ENCODE measurements at regions not wholly inside any gene's neighbourhood (a gene's known extent, or its start where the extent isn't known, plus 50 kb on each side); places are given as distances from the start of the nearest gene placed in this dataset.

GRCh38 chr20:5433352-5433751 lies 116.6 kb upstream of the PROKR2 start:
- Histone ChIP-seq H3K4me1 (ENCODE audit: insufficient read depth, low read length, poor library complexity, severe bottlenecking) (no peaks in the 10 kb centered on the region), H3F3A (ENCODE audit: low read depth) (no peaks in the 10 kb centered on the region), H3K9ac (ENCODE audit: low read depth, low read length, poor library complexity, severe bottlenecking) (no peak overlapping the region), H3K9me3 (ENCODE audit: insufficient read depth, low read depth, low read length) (no peaks in the 10 kb centered on the region), H3K36me3 (ENCODE audit: insufficient read depth, low read length) (no peaks in the 10 kb centered on the region), H3K79me2 (ENCODE audit: insufficient read depth, low read length) (no peaks in the 10 kb centered on the region), H2AFZ (ENCODE audit: low read length) (no peak overlapping the region), H3K4me2 (ENCODE audit: low read depth, low read length, poor library complexity, severe bottlenecking) (no peak overlapping the region), H4K20me1 (ENCODE audit: insufficient read depth, low read length, poor library complexity, severe bottlenecking) (no peaks in the 10 kb centered on the region), H3K27me3 (ENCODE audit: insufficient read depth, low read length, poor library complexity, severe bottlenecking) (no peaks in the 10 kb centered on the region), H3K9me2 (replicated peaks; ENCODE audit: low read depth, low read length) (no peaks in the 10 kb centered on the region), H3K4me3 (ENCODE audit: low read length, poor library complexity, severe bottlenecking) (no peak overlapping the region)
- TF ChIP-seq CTCF (conservative IDR thresholded peaks at IDR 0.05; ENCODE audit: low read length) (no peak), EZH2phosphoT487 (IDR thresholded peaks at IDR 0.05; ENCODE audit: borderline replicate concordance) (no peak)

- no peaks in the 10 kb centered on the region for H3F3A ChIP-seq (ENCODE audit: low read depth)
Measured at GRCh38 chr20:5432030-5432429, 115.3 kb upstream of the PROKR2 start.

GRCh38 chr20:5430670-5431069 lies 113.9 kb upstream of the PROKR2 start:
- H3K4me2 ChIP-seq (ENCODE audit: low read depth, low read length, poor library complexity, severe bottlenecking), result no peak overlapping the region
- H3K4me1 ChIP-seq (ENCODE audit: insufficient read depth, low read length, poor library complexity, severe bottlenecking), result no peaks in the 10 kb centered on the region
- no peak overlapping the region for H3K4me3 ChIP-seq (ENCODE audit: low read length, poor library complexity, severe bottlenecking)
- H3F3A ChIP-seq (ENCODE audit: low read depth), result no peaks in the 10 kb centered on the region
- H4K20me1 ChIP-seq (ENCODE audit: insufficient read depth, low read length, poor library complexity, severe bottlenecking), result no peaks in the 10 kb centered on the region
- no peak overlapping the region for H3K9ac ChIP-seq (ENCODE audit: low read depth, low read length, poor library complexity, severe bottlenecking)
- no peaks in the 10 kb centered on the region for H3K9me2 ChIP-seq (replicated peaks; ENCODE audit: low read depth, low read length)
- H3K36me3 ChIP-seq (ENCODE audit: insufficient read depth, low read length), result no peaks in the 10 kb centered on the region
- H3K9me3 ChIP-seq (ENCODE audit: insufficient read depth, low read depth, low read length), result no peaks in the 10 kb centered on the region
- H3K27me3 ChIP-seq (ENCODE audit: insufficient read depth, low read length, poor library complexity, severe bottlenecking), result no peaks in the 10 kb centered on the region
- H2AFZ ChIP-seq (ENCODE audit: low read length), result no peak overlapping the region
- no peak for TF ChIP-seq CTCF (conservative IDR thresholded peaks at IDR 0.05; ENCODE audit: low read length)
- no peak for TF ChIP-seq EZH2phosphoT487 (IDR thresholded peaks at IDR 0.05; ENCODE audit: borderline replicate concordance)
- no peaks in the 10 kb centered on the region for H3K79me2 ChIP-seq (ENCODE audit: insufficient read depth, low read length)

More at GRCh38 chr20:5432030-5432429, 115.3 kb upstream of the PROKR2 start:
- Histone ChIP-seq H3K9ac (ENCODE audit: low read depth, low read length, poor library complexity, severe bottlenecking) (no peak overlapping the region), H3K4me1 (ENCODE audit: insufficient read depth, low read length, poor library complexity, severe bottlenecking) (no peaks in the 10 kb centered on the region), H3K27me3 (ENCODE audit: insufficient read depth, low read length, poor library complexity, severe bottlenecking) (no peaks in the 10 kb centered on the region), H3K36me3 (ENCODE audit: insufficient read depth, low read length) (no peaks in the 10 kb centered on the region), H3K9me3 (ENCODE audit: insufficient read depth, low read depth, low read length) (no peaks in the 10 kb centered on the region), H2AFZ (ENCODE audit: low read length) (no peak overlapping the region), H3K4me3 (ENCODE audit: low read length, poor library complexity, severe bottlenecking) (no peak overlapping the region), H3K79me2 (ENCODE audit: insufficient read depth, low read length) (no peaks in the 10 kb centered on the region), H3K4me2 (ENCODE audit: low read depth, low read length, poor library complexity, severe bottlenecking) (no peak overlapping the region), H3K9me2 (replicated peaks; ENCODE audit: low read depth, low read length) (no peaks in the 10 kb centered on the region), H4K20me1 (ENCODE audit: insufficient read depth, low read length, poor library complexity, severe bottlenecking) (no peaks in the 10 kb centered on the region)
- TF ChIP-seq CTCF (conservative IDR thresholded peaks at IDR 0.05; ENCODE audit: low read length) (no peak), EZH2phosphoT487 (IDR thresholded peaks at IDR 0.05; ENCODE audit: borderline replicate concordance) (no peak)
